ENCODE measurements at regions not wholly inside any gene's neighbourhood (a gene's known extent, or its start where the extent isn't known, plus 50 kb on each side); places are given as distances from the start of the nearest gene placed in this dataset.

DNA sequence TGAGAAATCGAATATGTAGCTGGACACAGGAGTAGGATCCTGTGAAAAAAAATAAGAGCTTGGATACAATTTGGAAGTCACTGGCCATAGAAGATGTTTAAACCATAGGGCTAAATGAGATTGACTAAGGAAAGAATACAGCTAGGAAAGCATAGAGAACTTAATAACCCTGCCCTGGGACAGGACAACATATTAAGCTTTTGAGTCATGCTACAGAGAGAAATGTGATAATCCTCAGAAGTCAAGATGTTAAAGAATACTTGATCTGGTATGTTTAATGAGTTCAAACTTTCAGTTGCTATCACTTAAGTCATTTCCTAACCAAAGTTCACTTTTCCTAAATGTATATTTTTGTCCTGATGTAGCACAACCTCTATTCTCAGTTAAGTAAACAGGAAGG is 154.6 kb upstream of the TSHZ2 start:
- no peak for DNase-seq

DNA sequence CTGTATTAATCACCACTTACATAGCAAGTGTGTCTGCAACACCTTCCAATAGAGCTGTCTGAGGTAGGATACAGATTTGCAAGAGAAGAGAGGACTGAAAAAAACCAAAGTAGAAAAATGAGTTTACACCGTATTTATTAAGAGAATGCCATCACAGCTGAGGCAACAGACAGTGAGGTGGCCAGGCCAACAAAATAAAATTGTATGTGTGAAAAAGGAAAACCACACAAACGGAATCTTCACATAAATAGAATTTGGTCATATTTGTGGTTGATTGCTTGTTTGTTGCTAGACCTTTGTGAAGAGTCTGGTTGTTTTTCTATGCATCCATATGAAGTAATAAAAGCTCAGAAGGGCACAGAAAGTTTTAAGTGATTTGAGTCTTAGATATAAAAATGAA is 157.8 kb upstream of the TSHZ2 start:
- DNase-seq = no peak

DNA sequence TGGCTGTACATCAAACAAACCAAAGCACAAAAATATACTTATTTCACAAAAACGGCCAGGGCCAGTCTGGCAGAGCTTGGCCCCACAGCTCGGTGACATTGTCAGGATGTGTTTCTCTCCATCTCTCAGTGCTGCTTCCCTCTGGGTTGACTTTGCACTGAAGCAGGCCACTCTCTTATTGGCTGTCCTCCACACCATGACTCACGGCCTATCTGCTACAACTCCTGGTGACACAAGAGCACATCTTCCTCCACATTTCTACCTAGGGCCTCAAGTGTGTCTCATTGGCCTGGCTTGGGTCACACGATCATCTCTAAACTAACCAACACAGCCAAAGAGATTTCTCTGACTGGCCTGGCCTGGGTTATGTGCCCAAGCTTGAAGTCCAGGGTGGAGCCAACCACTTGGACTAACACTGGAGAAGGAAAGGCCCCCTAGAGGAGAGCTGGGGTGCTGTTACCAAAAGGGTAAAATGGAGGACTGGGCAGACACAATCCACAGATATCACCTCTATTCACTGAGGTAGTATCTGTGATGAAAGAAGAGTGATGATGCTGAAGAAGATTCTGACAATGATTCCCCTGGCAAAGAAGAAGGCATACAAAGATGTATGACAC is 159.8 kb upstream of the TSHZ2 start:
- no peak for DNase-seq

DNA sequence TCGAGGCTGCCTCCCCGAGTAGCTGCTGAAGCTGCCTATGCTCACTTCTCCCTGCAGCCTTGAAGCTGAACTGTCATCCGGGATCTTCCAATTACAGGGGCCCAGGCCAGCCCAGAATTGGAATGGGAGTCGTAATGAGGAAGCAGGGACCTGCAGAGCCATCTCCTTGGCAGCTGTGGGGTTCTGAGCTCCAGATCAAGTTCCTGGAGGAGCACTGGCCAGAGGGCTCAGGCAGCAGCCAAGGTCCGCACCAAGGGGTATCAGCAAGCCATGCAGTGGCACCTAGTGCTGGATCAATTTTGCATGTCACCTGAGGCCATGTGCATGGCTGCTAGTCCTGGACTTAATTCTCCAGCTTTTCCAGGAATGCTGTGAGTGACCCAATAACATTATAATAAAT is 163.2 kb upstream of the TSHZ2 start:
- DNase-seq = no peak

DNA sequence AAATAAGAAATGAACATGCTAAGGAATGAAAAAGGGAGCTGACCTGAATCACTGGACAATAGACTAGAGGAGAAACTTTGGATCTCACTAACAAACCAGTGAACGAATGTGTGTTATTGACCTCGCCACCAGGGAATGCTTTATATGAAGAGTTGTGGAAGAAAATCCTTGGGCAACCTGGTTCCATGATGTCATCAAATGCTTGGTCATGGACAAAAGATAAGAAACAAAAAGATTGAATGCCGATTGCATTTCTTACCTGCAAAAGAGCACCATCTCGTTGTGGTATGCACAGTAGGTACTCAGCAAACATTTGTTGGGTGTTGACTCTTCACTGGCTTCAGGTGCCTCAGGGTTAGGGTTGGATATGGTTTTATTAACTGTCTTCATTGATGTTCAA is 165.2 kb upstream of the TSHZ2 start:
- DNase-seq = no peak

DNA sequence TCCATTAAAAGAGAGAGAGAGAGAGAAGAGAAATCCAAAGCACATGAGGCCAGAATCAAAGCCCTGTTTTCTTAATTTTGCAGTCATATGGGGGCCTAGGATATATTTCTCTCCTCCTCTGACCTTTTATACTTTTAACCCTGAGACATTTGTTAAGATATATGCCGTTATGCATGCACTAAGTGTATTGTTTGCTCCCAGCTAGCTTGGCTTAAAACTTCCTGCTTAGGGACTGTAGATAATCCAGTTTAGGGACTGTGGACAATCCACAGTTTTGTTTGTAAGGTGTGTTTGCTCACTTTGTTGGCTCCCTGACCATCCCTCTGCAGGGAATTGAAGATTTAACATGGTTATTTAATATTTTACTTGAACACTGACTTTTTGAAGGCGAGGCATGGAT is 166.3 kb upstream of the TSHZ2 start:
- DNase-seq = no peak

DNA sequence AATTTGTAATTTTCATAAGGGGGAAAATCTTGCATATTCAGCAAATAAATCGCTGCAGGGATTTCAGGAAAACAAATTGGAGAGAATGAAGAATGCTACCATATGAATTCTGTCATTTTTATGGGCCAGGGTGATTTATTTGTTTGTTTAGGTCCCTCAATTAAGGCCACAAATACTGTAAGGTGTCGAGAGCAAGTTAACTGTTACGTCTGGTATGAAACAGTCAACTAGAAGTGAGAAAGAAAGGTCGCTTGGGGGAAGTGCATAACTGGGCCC is 166.9 kb upstream of the TSHZ2 start:
- DNase-seq = no peak

DNA sequence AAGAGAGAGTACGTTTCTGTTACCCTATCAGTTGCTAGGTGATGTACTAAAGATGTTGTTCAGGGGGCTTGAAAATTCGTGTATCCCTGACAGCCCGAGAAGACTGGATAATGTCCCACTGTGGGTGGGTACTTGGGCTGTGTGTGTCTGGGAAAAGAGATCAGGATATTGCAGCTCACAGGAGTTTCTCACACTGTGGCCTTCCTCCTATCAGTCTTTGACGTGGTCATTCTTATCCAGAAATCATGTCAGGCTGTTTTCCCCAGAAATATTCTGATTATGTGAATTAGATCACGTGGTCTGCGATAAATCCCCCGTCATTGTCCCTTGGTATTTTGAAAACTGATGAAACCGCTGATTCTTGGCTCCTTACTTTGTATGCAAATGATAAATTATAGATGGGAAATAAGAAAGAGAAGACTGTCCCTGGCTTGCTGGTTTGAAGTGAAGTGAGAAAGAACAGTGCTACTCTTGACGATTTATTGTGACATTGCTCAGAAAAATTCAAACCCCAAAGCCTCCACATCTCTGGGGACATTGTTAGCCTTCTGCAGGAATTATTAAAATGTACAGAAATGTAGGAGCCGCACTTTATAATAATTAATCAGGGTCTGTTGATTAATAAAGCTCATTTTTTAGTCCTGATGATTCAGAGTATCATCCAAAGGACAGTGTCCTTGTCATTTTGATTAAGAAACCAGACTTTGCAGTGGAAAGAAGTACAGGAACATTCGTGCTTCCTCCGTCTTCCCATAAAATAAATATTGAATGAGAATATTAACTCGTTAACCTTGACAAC is 167.5 kb upstream of the TSHZ2 start:
- DNase-seq = no peak

DNA sequence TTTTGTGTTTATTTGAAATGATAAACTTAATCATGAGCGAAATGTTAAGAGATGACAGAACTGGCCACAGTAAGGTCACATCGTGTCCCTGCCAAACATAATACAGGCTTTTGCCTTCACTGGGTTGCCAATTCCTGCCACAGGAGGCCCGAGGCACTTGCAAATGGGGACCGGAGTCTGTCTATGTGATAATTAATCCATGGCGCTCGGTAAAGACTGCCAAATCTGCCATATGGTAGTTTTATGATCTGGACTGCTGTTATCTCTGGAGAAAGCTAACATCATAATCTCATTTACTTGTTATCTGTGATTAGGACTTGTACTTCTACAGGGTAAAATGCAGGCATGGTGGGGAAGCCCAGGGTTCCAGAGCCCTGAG is 170.5 kb upstream of the TSHZ2 start:
- DNase-seq = no peak

DNA sequence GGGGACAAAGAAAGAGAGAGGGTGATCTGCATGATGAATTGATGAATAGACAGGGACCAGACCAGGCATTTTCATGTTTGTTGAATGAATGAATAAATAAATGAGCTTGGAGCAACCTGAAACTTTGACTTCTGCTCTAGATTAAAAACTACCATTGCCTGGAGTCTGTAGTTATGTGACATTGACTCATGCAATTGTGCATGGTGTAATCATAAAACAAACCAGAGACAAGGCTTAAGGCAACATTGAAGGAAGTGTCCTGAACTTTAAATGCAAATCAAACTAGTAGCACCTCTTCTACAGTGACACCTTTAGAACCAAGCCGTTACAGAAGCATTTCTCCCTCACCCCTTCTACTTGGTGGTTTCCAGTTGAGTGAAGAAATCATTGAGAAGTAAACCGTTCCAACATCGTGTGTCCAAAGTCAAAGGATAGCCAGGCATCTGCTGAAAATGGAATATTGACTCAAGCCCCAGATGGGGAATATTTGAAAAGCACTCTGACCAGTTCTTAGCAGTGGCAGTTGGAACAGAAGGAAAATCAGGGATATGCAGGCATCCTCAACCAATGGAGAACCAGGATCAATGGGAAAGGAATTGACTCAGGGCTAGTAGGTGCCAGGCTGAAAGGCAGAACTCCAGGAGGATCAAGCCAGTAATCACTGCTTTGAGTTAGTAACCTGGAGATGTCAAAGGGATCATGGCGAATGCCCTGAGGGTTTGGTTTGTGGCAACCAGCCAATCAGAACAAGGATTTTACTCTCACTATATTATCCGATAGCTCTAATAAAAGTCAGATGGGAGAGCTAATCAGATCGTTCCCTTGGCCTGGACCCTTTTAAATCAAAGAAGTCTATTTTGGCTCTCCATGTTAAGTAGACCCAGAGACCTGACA is 171.2 kb upstream of the TSHZ2 start:
- DNase-seq = no peak

DNA sequence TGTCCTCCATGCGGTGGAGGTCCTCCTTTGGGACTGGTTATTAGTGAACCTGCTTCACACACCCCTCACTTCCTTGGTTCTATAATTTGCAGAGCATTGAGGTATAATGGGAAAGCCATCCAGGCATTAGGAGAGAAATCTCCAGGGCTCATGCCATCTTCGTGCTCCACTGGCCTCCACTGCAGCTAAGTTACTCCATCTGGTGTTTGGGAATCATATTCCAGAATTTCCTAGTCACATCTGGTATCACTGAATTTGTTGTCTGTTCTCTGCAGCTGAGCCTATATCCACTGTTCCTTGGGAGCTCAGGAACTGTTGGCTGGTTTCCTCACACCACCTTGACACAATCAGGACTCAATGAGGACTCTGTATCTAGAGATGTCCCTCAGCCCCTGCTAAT is 173.0 kb upstream of the TSHZ2 start:
- no peak for DNase-seq

DNA sequence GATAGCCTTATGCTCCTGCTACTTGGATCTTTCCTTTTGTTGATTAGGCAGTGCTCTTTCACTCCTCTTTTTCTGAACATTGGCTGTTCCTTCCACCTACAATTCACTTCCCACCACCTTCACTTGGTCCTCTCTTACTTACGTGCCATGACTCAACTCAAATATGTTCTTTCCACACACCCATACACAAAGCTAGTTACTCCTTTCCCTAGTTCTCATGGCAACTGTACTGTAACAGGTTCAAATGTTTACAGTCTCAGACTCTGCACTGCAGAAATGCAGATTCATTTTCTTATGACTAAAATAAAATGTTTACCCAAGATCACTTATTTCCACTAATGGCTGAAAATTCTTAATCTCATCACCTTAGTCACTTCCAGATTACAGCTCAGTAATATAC is 174.0 kb upstream of the TSHZ2 start:
- no peak for DNase-seq

DNA sequence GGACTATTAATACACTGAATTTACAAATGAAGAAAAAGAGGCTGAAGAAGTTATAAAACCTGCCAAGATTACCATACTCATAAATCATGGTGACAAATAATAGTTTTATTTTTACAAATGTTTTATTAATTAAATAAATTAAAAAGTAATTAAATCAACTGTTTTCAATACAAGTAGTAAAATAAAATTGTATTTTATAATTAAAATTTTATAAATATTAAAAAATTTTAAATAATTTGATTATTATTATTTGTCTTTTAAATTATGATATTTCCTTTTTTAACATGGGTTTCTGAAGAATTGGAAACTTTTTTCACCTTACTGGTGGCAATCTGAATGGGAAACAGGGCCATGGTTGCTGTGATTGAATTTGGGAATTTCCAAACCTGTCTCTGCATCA is 177.3 kb upstream of the TSHZ2 start:
- DNase-seq = no peak

DNA sequence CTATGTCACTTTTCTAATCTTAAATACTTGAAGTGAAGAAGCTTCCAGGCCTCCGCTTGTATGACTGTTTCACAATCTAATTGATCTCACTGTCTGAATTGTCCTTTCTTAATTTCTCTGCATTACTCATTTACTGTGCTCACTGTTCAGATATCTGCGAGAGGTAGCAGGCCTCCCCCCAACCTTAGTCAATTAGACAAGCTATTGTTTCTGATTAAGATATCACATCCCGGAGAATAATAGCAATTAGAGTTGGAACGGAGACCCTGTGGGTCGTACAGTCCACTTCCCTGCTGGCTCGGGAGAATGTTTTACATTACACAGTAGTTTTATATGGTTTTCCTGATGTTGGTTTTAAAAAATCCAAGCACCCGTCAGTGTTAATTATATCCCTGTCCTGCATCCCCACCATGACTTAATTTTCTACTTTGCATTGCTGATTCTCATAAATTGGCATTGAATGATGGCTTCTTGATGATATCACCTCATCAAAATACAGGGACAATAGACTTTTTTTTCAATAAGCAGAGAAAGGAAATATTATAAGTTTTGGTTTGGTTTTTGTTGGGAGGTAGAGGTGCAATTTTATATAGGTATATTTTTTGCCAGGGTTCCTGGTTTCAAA is 178.7 kb upstream of the TSHZ2 start:
- DNase-seq = no peak

DNA sequence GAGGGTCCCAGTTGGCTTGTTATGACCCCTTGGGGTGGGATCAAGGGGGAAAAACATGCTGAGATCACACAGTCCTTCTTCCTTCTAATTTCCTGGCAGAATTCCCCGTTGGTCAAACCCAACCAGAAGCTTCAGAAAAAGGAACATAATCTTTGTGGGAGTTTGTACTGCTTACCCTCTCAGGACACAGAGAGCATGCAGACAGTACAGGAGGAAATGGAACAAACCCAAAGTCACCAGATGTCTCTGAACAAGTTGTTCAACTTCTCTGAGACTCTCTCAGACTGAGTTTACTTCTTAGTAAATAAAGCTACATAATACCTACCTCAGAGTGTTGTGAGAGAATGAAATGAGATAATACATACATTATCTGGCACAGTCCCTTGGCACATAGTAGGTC is 181.1 kb upstream of the TSHZ2 start:
- no peak for DNase-seq

DNA sequence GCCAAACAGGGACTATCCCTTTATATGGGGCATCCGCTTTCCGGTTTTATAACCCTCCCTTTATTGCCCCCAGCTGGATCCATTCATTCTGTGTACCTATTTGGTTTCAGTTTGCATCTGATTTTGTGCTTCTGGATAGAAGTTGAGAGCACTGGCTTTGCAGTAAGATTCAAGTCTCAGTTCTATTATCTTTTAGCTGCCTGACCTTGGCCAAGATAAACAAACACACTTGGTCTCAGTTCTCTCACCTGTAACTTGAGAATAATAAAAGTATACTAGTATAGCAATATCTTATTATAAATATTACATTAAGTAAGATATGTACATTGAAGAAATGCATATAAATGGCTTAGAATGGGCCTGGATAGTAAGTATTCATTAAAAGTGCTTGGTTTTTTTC is 182.4 kb upstream of the TSHZ2 start:
- no peak for DNase-seq

DNA sequence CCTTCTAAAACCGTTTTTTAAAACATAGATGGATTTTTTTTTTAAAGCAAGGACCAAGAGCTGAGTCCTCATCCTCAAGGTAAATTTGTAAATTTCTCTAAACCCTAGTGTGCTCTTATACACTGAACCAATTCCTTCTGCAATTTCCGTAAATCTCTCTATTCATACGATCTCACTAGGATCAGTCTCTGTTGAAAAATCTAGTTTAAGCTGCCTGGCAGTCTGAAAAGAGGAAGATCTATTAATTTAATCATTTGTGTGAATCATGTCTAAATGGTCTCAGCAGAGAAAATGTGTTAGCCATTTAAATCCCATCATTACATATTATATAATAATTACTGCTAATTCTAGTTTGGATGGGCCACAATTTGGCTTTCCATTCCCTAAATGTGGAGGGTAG is 184.2 kb upstream of the TSHZ2 start:
- no peak for DNase-seq

DNA sequence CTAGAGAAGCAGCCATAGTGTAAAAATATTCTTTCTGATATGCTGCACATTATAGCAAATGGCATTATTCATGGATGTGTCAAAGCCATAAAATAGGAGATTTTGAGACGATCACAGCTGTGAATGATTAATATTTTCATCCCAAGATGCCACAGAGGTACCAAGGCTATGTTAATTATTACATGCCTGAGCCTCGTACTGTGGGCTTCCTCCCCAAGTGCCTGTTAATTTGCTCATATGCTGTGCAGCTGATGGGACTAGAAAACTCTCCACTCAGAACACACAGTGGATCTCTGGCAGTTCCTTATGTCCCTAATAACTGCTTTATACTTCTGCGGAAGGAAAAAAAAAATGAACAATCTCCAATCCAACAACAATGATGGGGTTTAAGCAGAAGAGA is 184.9 kb upstream of the TSHZ2 start:
- no peak for DNase-seq

DNA sequence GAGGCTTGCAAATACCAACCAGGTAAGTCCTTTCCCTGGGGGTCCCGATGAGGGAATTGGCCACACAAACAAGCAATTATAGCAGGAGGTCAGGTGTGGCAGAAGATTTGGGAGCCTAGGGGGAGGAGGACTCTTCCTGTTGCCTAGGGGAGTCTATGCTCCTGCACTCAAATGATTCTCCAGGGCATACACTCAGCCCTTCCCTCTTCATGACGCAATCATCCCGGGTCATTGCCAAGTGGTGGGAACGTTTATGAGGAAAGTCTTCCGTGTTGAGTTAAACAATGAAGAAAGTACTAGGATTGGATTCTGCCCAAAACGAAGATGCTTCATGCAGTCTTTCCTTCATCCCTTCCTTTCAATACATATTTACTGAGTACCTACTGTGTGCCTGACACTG is 186.5 kb upstream of the TSHZ2 start:
- no peak for DNase-seq

DNA sequence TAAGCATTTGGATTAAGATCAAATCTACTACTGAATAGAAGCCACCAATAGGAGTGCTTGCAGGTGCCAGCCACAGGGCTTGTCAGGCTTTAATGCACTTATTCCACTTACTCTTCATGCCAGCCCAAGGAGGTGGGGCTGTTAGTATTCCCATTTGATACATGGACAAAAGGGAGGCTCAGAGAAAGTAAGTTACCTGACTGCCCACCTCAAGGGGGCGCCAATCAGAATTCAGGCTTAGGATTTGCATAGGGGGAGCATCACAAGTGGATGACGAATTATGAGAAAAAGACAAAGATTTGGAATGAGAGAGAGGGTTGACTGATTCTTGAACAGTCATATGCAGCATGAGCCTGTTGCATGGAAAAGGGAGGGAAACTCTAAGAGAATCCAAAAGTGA is 188.4 kb upstream of the TSHZ2 start:
- DNase-seq = peak in 2 of 5 experiments; percentile 4 to 12

DNA sequence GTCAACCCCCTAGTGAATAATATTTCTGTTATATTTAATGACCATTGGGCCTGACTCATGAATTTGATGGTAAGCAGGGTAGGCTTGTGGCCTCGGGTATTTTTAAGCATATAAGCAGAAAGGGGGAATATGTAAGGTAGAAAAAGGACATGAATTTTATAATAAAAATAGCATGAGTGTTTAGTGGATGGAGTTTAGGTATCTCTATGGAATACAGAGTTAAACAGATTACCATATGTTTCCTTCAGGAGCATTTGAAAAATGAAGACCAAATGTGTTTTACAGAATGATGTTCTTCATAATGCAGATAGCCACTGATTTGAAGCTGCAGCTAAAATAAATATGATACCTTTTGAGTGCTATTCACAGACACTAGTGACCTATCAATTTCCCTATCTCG is 191.7 kb upstream of the TSHZ2 start:
- DNase-seq = no peak

DNA sequence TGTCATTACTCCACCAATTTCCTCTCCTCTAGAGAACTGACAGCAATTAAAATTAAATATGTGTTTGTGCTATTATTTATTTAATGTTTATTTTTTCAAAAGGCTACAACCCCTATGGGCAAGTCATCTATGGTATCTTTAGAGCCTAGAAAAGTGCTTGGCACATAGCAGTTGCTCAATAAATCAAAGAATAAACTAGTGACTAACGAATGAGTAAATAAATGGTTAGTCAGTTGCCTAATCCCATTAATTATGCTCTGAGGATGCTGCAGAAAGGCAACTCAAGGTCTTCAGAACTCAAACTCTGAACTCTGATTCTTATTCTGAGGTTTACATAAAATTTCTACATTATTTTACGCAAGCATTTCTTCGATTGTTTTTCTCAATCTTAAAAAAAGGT is 193.0 kb upstream of the TSHZ2 start:
- no peak for DNase-seq

DNA sequence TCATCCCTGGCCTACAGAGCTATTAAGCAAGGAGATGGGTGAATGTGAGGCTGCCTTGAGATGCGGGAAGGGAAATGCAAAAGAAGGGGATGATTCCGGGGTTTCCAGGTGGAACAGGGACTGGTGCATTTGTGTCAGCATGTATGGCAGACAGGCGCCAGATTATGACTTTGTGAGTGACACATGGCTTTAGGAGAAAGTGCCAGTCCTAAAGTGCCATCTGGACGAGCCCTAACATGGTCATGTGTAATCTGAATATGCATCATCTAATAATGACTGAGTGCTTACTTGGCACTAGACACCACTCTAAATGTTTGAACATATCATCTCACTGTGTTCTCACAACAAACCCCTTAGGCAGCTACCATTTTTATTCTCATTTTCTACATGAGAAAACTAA is 195.0 kb upstream of the TSHZ2 start:
- no peak for DNase-seq

DNA sequence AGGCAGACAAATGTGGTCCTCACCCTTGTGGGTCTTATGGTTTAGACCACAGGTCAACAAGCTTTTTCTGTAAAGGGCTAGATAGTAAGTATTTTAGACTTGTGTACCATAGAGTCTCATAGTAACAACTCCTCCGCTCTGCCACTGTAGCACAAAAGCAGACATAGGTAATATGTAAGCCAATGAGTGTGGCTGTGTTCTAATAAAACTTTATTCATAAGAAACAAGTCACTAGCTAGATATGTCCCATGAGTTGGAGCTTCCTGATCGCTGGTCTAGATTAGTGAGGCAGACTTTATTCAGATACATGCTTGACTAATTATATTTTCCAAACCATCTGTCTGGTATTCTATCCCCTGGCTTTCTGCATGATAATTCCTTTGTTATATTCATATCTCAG is 196.4 kb upstream of the TSHZ2 start:
- no peak for DNase-seq

Measured in T-helper 2 cell (primary cell).